ENCODE measurements at regions not wholly inside any gene's neighbourhood (a gene's known extent, or its start where the extent isn't known, plus 50 kb on each side); places are given as distances from the start of the nearest gene placed in this dataset.
A peak's percentile ranks its signal among the peaks of the same experiment; 100 is the strongest.

GRCh38 chr2:190742431-190742830, 93.5 kb downstream of the NAB1 start:
- H3K4me3 ChIP-seq (ENCODE audit: insufficient read depth, low read length) = no peak overlapping the region
- DNase-seq (ENCODE audit: insufficient read length, low spot score, missing footprints) = no peak
- no peaks in the 10 kb centered on the region for H3K79me2 ChIP-seq (ENCODE audit: insufficient read depth, low read length)
- no peaks in the 10 kb centered on the region for H4K20me1 ChIP-seq (ENCODE audit: insufficient read depth, low read length)
- H3K9me3 ChIP-seq (ENCODE audit: low read depth, low read length) = no peaks in the 10 kb centered on the region
- TF ChIP-seq CTCF (IDR thresholded peaks at IDR 0.05; ENCODE audit: extremely low read depth, low read depth, low read length) = no peak
- no peak overlapping the region for H3K27ac ChIP-seq (ENCODE audit: low read depth, low read length)
- peaks cover 5% of the 10 kb centered on the region for H3K27me3 ChIP-seq (ENCODE audit: insufficient read depth, low read length)
- no peak overlapping the region for H2AFZ ChIP-seq (ENCODE audit: low read length)
- H3K4me2 ChIP-seq (ENCODE audit: insufficient read depth, low read length) = no peak overlapping the region
- no peaks in the 10 kb centered on the region for H3K36me3 ChIP-seq (ENCODE audit: insufficient read depth, low read length)
- peaks cover 6% of the 10 kb centered on the region for H3K4me1 ChIP-seq (ENCODE audit: insufficient read depth, low read length)

GRCh38 chr2:190744041-190744440, 95.2 kb downstream of the NAB1 start:
- H3K36me3 ChIP-seq (ENCODE audit: insufficient read depth, low read length) = no peaks in the 10 kb centered on the region
- H3K4me3 ChIP-seq (ENCODE audit: insufficient read depth, low read length) = no peak overlapping the region
- peaks cover 6% of the 10 kb centered on the region for H3K4me1 ChIP-seq (ENCODE audit: insufficient read depth, low read length)
- no peak overlapping the region for H3K27ac ChIP-seq (ENCODE audit: low read depth, low read length)
- DNase-seq (ENCODE audit: insufficient read length, low spot score, missing footprints) = no peak
- no peaks in the 10 kb centered on the region for H3K9me3 ChIP-seq (ENCODE audit: low read depth, low read length)
- H3K79me2 ChIP-seq (ENCODE audit: insufficient read depth, low read length) = no peaks in the 10 kb centered on the region
- H4K20me1 ChIP-seq (ENCODE audit: insufficient read depth, low read length) = no peaks in the 10 kb centered on the region
- H3K27me3 ChIP-seq (ENCODE audit: insufficient read depth, low read length) = peaks cover 5% of the 10 kb centered on the region
- no peak for TF ChIP-seq CTCF (IDR thresholded peaks at IDR 0.05; ENCODE audit: extremely low read depth, low read depth, low read length)
- H3K4me2 ChIP-seq (ENCODE audit: insufficient read depth, low read length) = no peak overlapping the region
- H2AFZ ChIP-seq (ENCODE audit: low read length) = no peak overlapping the region

- H3K27ac ChIP-seq (ENCODE audit: low read depth, low read length) = no peak overlapping the region
- no peak for DNase-seq (ENCODE audit: insufficient read length, low spot score, missing footprints)
- no peak for TF ChIP-seq CTCF (IDR thresholded peaks at IDR 0.05; ENCODE audit: extremely low read depth, low read depth, low read length)
- H4K20me1 ChIP-seq (ENCODE audit: insufficient read depth, low read length) = no peaks in the 10 kb centered on the region
- H3K4me3 ChIP-seq (ENCODE audit: insufficient read depth, low read length) = peak overlapping the region; percentile 27
- H3K4me2 ChIP-seq (ENCODE audit: insufficient read depth, low read length) = peak overlapping the region; percentile 55
- H3K36me3 ChIP-seq (ENCODE audit: insufficient read depth, low read length) = no peaks in the 10 kb centered on the region
- peaks cover 6% of the 10 kb centered on the region for H3K4me1 ChIP-seq (ENCODE audit: insufficient read depth, low read length)
- peak overlapping the region; percentile 49 for H2AFZ ChIP-seq (ENCODE audit: low read length)
- no peaks in the 10 kb centered on the region for H3K9me3 ChIP-seq (ENCODE audit: low read depth, low read length)
- no peaks in the 10 kb centered on the region for H3K27me3 ChIP-seq (ENCODE audit: insufficient read depth, low read length)
- H3K79me2 ChIP-seq (ENCODE audit: insufficient read depth, low read length) = no peaks in the 10 kb centered on the region
Measured at GRCh38 chr2:190746971-190747761, 98.3 kb downstream of the NAB1 start.

GRCh38 chr2:190748966-190749365, 100.1 kb downstream of the NAB1 start:
- no peaks in the 10 kb centered on the region for H3K9me3 ChIP-seq (ENCODE audit: low read depth, low read length)
- peaks cover 6% of the 10 kb centered on the region for H3K4me1 ChIP-seq (ENCODE audit: insufficient read depth, low read length)
- H2AFZ ChIP-seq (ENCODE audit: low read length) = no peak overlapping the region
- H3K4me3 ChIP-seq (ENCODE audit: insufficient read depth, low read length) = no peak overlapping the region
- no peak overlapping the region for H3K4me2 ChIP-seq (ENCODE audit: insufficient read depth, low read length)
- no peak for TF ChIP-seq CTCF (IDR thresholded peaks at IDR 0.05; ENCODE audit: extremely low read depth, low read depth, low read length)
- H3K27me3 ChIP-seq (ENCODE audit: insufficient read depth, low read length) = no peaks in the 10 kb centered on the region
- H3K36me3 ChIP-seq (ENCODE audit: insufficient read depth, low read length) = no peaks in the 10 kb centered on the region
- no peak for DNase-seq (ENCODE audit: insufficient read length, low spot score, missing footprints)
- H3K27ac ChIP-seq (ENCODE audit: low read depth, low read length) = no peak overlapping the region
- H4K20me1 ChIP-seq (ENCODE audit: insufficient read depth, low read length) = no peaks in the 10 kb centered on the region
- no peaks in the 10 kb centered on the region for H3K79me2 ChIP-seq (ENCODE audit: insufficient read depth, low read length)
